ENCODE measurements at regions not wholly inside any gene's neighbourhood (a gene's known extent, or its start where the extent isn't known, plus 50 kb on each side); places are given as distances from the start of the nearest gene placed in this dataset.
A peak's percentile ranks its signal among the peaks of the same experiment; 100 is the strongest.

DNA sequence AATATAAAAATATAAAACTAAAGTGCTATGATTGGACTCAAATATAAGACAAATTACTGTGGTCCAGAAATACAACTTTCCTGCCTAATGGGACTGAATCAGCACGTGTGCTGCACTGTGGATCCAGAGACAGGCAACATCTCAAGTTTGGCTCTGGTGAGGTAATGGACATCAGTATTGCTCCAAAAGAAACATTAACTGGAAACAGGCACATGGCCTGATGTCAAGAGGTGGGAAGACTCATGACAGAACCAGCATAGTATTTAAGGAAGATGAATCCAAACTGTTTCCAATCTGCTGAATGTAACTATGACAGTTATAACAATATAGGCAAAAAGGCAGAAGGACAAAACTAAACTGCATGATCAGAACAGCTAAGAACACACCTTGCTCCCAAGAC, 354.6 kb downstream of the FSIP2 start:
- TF ChIP-seq, protein P1, sequence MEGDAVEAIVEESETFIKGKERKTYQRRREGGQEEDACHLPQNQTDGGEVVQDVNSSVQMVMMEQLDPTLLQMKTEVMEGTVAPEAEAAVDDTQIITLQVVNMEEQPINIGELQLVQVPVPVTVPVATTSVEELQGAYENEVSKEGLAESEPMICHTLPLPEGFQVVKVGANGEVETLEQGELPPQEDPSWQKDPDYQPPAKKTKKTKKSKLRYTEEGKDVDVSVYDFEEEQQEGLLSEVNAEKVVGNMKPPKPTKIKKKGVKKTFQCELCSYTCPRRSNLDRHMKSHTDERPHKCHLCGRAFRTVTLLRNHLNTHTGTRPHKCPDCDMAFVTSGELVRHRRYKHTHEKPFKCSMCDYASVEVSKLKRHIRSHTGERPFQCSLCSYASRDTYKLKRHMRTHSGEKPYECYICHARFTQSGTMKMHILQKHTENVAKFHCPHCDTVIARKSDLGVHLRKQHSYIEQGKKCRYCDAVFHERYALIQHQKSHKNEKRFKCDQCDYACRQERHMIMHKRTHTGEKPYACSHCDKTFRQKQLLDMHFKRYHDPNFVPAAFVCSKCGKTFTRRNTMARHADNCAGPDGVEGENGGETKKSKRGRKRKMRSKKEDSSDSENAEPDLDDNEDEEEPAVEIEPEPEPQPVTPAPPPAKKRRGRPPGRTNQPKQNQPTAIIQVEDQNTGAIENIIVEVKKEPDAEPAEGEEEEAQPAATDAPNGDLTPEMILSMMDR (conservative IDR thresholded peaks at IDR 0.05; ENCODE audit: control insufficient read depth, insufficient read depth, low read depth, low read length), result no peak
- DNase-seq (ENCODE audit: low read depth), result peak; percentile 31
- H3K4me3 ChIP-seq (ENCODE audit: control insufficient read depth, low read depth, low read length), result no peak overlapping the region

DNA sequence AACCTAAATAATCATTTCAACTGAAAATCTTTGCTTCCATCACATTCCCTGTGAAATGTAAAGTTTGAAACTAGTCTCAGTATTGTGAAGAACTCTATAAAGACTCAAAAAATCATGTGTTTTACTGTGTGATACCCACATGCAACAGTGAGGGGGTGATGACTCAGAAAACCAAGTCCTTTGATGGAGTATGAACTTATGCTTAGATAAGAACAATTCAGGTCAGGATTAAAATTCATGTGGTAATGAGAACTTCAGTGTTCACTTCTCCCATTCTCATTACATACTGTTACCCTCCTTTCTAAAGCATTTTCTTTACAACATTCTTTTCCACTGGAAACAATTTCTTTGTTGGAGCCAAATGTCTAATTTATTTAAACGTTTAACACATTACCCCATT, 360.2 kb downstream of the FSIP2 start:
- peak; percentile 10 for DNase-seq (ENCODE audit: low read depth)
- H3K4me3 ChIP-seq (ENCODE audit: control insufficient read depth, low read depth, low read length), result no peak overlapping the region
- TF ChIP-seq, protein P1 (conservative IDR thresholded peaks at IDR 0.05; ENCODE audit: control insufficient read depth, insufficient read depth, low read depth, low read length), result no peak

DNA sequence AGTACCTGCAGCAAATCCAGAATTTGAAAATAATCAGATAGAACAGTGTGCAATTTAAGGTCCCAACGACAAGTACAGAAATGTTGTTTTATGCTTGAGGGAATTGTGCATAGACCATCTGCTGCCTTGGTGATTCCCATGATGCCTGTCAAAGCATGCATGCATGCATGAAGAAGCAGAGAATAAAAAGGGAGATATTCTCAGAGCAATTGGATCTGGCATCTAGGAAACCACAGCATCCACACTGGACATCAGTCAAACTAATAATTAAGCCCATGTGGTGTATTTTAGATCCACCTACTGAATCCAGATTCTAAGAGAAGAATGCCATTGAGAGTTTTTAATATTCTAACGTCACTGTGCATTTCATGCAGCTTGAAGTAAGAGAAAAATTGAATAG, 361.2 kb downstream of the FSIP2 start:
- DNase-seq (ENCODE audit: low read depth), result no peak
- no peak overlapping the region for H3K4me3 ChIP-seq (ENCODE audit: control insufficient read depth, low read depth, low read length)
- TF ChIP-seq, protein P1 (conservative IDR thresholded peaks at IDR 0.05; ENCODE audit: control insufficient read depth, insufficient read depth, low read depth, low read length), result no peak

DNA sequence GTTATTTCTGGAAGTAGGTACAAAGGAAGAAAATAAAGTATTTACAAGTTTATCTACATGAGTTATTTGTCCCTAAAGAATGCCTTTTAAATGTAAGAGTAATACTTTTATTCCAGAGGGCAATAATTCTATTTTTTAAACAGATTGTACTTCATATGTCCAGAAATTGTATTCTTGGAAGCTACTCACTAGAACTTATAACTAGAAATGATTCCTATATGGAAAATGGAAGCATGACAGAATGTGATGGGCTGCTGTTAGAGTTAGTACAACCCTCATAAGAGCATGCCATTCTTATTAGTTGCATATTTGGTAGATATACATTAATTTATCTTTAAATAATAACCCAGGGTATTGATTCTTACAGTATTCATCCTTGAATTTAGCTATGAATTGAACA, 362.0 kb downstream of the FSIP2 start:
- H3K4me3 ChIP-seq (ENCODE audit: control insufficient read depth, low read depth, low read length), result no peak overlapping the region

DNA sequence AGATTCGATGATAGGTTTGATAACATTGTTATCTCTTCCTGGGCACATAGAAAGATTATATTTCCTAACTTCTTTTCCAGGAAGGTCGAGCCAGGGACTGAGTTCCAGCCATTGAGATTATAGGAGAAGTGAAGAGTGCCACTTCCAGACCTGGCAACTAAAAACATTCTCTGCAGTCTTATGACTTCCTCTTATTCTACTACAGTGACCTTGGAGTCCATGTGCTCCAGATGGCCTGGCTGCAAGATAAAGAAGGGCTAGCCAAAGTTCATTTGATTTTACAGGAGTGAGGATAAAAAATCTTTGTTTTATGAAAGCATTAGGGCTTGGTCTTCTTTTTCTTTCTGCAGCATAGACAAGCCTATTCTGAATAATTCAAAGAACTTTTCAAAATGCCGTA, 363.0 kb downstream of the FSIP2 start:
- no peak overlapping the region for H3K4me3 ChIP-seq (ENCODE audit: control insufficient read depth, low read depth, low read length)
- TF ChIP-seq, protein P1 (conservative IDR thresholded peaks at IDR 0.05; ENCODE audit: control insufficient read depth, insufficient read depth, low read depth, low read length), result no peak
- DNase-seq (ENCODE audit: low read depth), result no peak

More for the DNA sequence above, 362.0 kb downstream of the FSIP2 start:
- TF ChIP-seq, protein P1 (conservative IDR thresholded peaks at IDR 0.05; ENCODE audit: control insufficient read depth, insufficient read depth, low read depth, low read length), result no peak
- no peak for DNase-seq (ENCODE audit: low read depth)

DNA sequence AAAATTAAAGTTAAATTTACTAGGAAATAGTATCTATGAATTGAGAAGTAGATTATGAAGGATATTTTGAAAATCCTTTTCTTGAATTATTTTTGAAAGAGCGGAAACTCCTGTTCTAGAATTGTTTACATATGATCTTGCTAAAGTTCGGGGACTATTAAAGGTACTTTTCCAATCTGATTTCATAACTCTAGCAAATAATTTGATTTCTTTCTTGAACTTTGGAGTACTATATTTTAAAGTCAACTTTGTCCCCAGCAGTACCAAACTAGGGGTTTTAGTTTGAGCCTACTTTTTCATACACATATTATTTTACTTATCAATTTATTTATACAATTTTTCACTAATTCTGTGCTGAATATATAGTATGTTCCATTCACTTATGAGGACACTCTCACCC, 364.7 kb downstream of the FSIP2 start:
- no peak for DNase-seq (ENCODE audit: low read depth)
- H3K4me3 ChIP-seq (ENCODE audit: control insufficient read depth, low read depth, low read length), result no peak overlapping the region
- TF ChIP-seq, protein P1 (conservative IDR thresholded peaks at IDR 0.05; ENCODE audit: control insufficient read depth, insufficient read depth, low read depth, low read length), result no peak
